K562 (cell line): ENCODE measurements at regions not wholly inside any gene's neighbourhood (a gene's known extent, or its start where the extent isn't known, plus 50 kb on each side); places are given as distances from the start of the nearest gene placed in this dataset.

Source experiments
- ATAC-seq: fragments of 200-7000 bp; cut with Tn5 transposase; 3 replicates; pipeline ENCODE4 v1.9.1; 2020; ENCODE audit warnings: moderate library complexity
- BruUV-seq: library from RNA; stranded (reverse); fragments of 400-500 nt; replicated peaks from 2 replicates; lab custom pipeline; 2021; lab: Mats Ljungman, UMichigan
- CTCF ChIA-PET: fragments of 300-600 bp; formaldehyde crosslinking; extraction: SDS; loops from one replicate; lab custom pipeline; 2021; ENCODE audit warnings: low intra/inter-chr PET ratio; lab: Yijun Ruan, JAX
- POLR2A ChIA-PET: fragments of 300-600, 350-650 bp; sonication (Branson Sonifier 250); formaldehyde crosslinking; extraction: SDS; loops from one replicate; lab custom pipeline; 2021; ENCODE audit warnings: antibody characterized with exemption, inconsistent platforms; lab: Yijun Ruan, JAX
- DNase-seq, 4 experiments: peaks; one replicate each; pipeline versions ENCODE4 v3.0.0 to v3.0.0-alpha.2; 2011 to 2018; ENCODE audit warnings: low spot score in 3 of 4, mixed read lengths in 3 of 4; ENCODE audit errors: extremely low read depth in 1 of 4
- FAIRE-seq: peaks from 2 replicates; lab custom pipeline; 2011; peaks lifted over from hg19 to GRCh38; lab: Jason Lieb, UNC
- H2AFZ ChIP-seq: 2 replicates; pipeline ENCODE4 v1.6.0; 2011; ENCODE audit warnings: low read depth, low read length, control low read depth, inconsistent platforms
- H3K27ac ChIP-seq: fragments of 200-600 bp; 3 replicates; pipeline ENCODE4 v1.8.0; 2011; ENCODE audit warnings: low read depth, mild to moderate bottlenecking, control low read depth, inconsistent platforms, low read length, moderate library complexity, mixed read lengths; ENCODE audit errors: extremely low read depth
- H3K27me3 ChIP-seq, 2 experiments: fragments of 300-600 bp in 1 of 2; 2 replicates in 1 of 2; 3 replicates in 1 of 2; pipeline versions ENCODE4 v1.6.0 to v1.8.0; 2011; ENCODE audit warnings: inconsistent platforms in 2 of 2, low read length in 2 of 2, mild to moderate bottlenecking in 1 of 2, mixed read lengths in 1 of 2, moderate library complexity in 1 of 2; ENCODE audit not compliant: control insufficient read depth in 2 of 2, insufficient read depth in 2 of 2
- H3K36me3 ChIP-seq: fragments of 300-600 bp; 3 replicates; pipeline ENCODE4 v1.8.0; 2011; ENCODE audit warnings: mild to moderate bottlenecking, low read length, inconsistent platforms; ENCODE audit not compliant: control insufficient read depth, insufficient read depth
- H3K4me1 ChIP-seq, 2 experiments: fragments of 200-600 bp in 1 of 2; replicated peaks in 1 of 2; 2 replicates in 1 of 2; 3 replicates in 1 of 2; pipeline versions ENCODE4 v1.5.1 to v1.8.0; 2011; ENCODE audit warnings: inconsistent platforms in 2 of 2, low read length in 2 of 2, mild to moderate bottlenecking in 1 of 2, mixed read lengths in 1 of 2, moderate library complexity in 1 of 2; ENCODE audit not compliant: control insufficient read depth in 2 of 2, insufficient read depth in 2 of 2
- H3K4me2 ChIP-seq: 2 replicates; pipeline ENCODE4 v1.6.1; 2011; ENCODE audit warnings: low read length, control low read depth, inconsistent platforms, mixed read lengths; ENCODE audit not compliant: insufficient read depth
- H3K4me3 ChIP-seq: fragments of 200-600 bp; sonication (generic), shearing (Covaris generic); 2 replicates; pipeline ENCODE4 v1.5.1; 2016; ENCODE audit warnings: control low read depth, inconsistent platforms
- H3K79me2 ChIP-seq: fragments of 200-600 bp; 3 replicates; pipeline ENCODE4 v1.8.0; 2011; ENCODE audit warnings: low read length, inconsistent platforms; ENCODE audit not compliant: control insufficient read depth, insufficient read depth
- H3K9ac ChIP-seq, 2 experiments: 2 replicates each; pipeline versions ENCODE4 v1.6.0 to v1.6.1; 2011; ENCODE audit warnings: low read depth in 2 of 2, low read length in 2 of 2, control low read depth in 1 of 2, inconsistent platforms in 1 of 2, mild to moderate bottlenecking in 1 of 2, mixed read lengths in 1 of 2; ENCODE audit not compliant: insufficient read depth in 1 of 2
- H3K9me1 ChIP-seq: one replicate; pipeline ENCODE4 v1.6.0; 2011; ENCODE audit warnings: inconsistent platforms, mild to moderate bottlenecking, low read length, moderate library complexity; ENCODE audit not compliant: control insufficient read depth, insufficient read depth
- H3K9me3 ChIP-seq: replicated peaks from 2 replicates; pipeline ENCODE4 v1.5.1; 2011; ENCODE audit warnings: low read depth, low read length, inconsistent platforms; ENCODE audit not compliant: control insufficient read depth, insufficient read depth
- H4K20me1 ChIP-seq: replicated peaks from 2 replicates; pipeline ENCODE4 v1.6.1; 2011; ENCODE audit warnings: low read length, inconsistent platforms, mixed read lengths; ENCODE audit not compliant: control insufficient read depth, insufficient read depth
- ATF3 ChIP-seq, 2 experiments: fragments of 450-650 bp in 1 of 2; sonication (generic) in 1 of 2; formaldehyde crosslinking in 1 of 2; IDR thresholded peaks in 1 of 2; conservative IDR thresholded peaks in 1 of 2; 2 replicates each; pipeline versions ENCODE4 v1.6.1 to v1.8.1; 2016 to 2023; ENCODE audit warnings: mild to moderate bottlenecking in 2 of 2, moderate library complexity in 2 of 2, inconsistent platforms in 1 of 2, missing genetic modification reagents in 1 of 2
- BACH1 ChIP-seq: fragments of 200-800 bp; sonication (Bioruptor generic); IDR thresholded peaks from 2 replicates; pipeline ENCODE4 v1.6.1; 2016; ENCODE audit warnings: missing genetic modification characterization, missing compliant biosample characterization
- HDAC6 ChIP-seq: IDR thresholded peaks from 2 replicates; pipeline ENCODE4 v1.6.1; 2012; ENCODE audit warnings: low read depth, mild to moderate bottlenecking, control low read depth, inconsistent platforms, low read length, moderate library complexity
- HES1 ChIP-seq: fragments of 450-650 bp; IDR thresholded peaks from 2 replicates; pipeline ENCODE4 v1.6.1; 2016; ENCODE audit warnings: low read depth, mild to moderate bottlenecking, moderate library complexity
- SRSF1 ChIP-seq: fragments of 200-400 bp; formaldehyde crosslinking; IDR thresholded peaks from 2 replicates; pipeline ENCODE4 v1.6.1; 2017; ENCODE audit warnings: mild to moderate bottlenecking, low read depth, low read length, moderate library complexity
- TCFL5 ChIP-seq: fragments of 250-450 bp; sonication (Bioruptor Pico); conservative IDR thresholded peaks from 2 replicates; pipeline ENCODE4 v1.6.1; 2021; ENCODE audit warnings: mild to moderate bottlenecking, moderate library complexity, matching md5 sums
- ZMIZ1 ChIP-seq, 2 experiments: fragments of 150-350 bp in 1 of 2; IDR thresholded peaks; 2 replicates each; pipeline ENCODE4 v1.6.1; 2012 to 2016; ENCODE audit warnings: low read depth in 2 of 2, low read length in 2 of 2, mild to moderate bottlenecking in 1 of 2, moderate library complexity in 1 of 2
- ZNF318 ChIP-seq, 2 experiments: fragments of 450-650 bp; IDR thresholded peaks; 2 replicates each; pipeline ENCODE4 v1.6.1; 2016; ENCODE audit warnings: mild to moderate bottlenecking in 2 of 2, borderline replicate concordance in 1 of 2, low read depth in 1 of 2, moderate library complexity in 1 of 2
- WGBS: fragments of 100-300 bp; shearing (Covaris generic); methylation state at CpG from one replicate; pipeline ENCODE4 v1.1.6; 2016; ENCODE audit warnings: low coverage, mixed read lengths; ENCODE audit not compliant: insufficient coverage; ENCODE audit errors: missing lambda C conversion rate; 5-methylcytosine and 5-hydroxymethylcytosine counted together
- in situ Hi-C: fragments of 300-500 bp; cut with MboI; formaldehyde crosslinking; loops from 4 replicates; pipeline ENCODE4 v1.15.0; 2018; ENCODE audit warnings: inconsistent platforms, mixed read lengths
- intact Hi-C: fragments of 100-400 bp; cut with micrococcal nuclease; formaldehyde crosslinking; loops from 2 replicates; pipeline ENCODE4 v1.14.2; 2022

- BruUV-seq, result no TSS peak
- no peak for ATAC-seq
- FAIRE-seq, result no peak
- ChIA-PET POLR2A (no interaction called here), CTCF (no interaction called here)
- Histone ChIP-seq H3K9me3 (no peaks in the 10 kb centered on the region), H3K4me1 (no peaks in the 10 kb centered on the region), H3K27me3 (no peaks in the 10 kb centered on the region), H3K36me3 (no peaks in the 10 kb centered on the region), H3K4me2 (no peak overlapping the region), H3K79me2 (no peaks in the 10 kb centered on the region), H3K9ac (no peak overlapping the region), H4K20me1 (no peaks in the 10 kb centered on the region), H3K27ac (no peak overlapping the region), H2AFZ (no peak overlapping the region), H3K9me1 (no peaks in the 10 kb centered on the region), H3K4me3 (no peak overlapping the region)
- 2% methylated on average over 5 of the region's 5 CpGs for WGBS
- no peak for DNase-seq
- in situ Hi-C loops (no loop called here), intact Hi-C loops (no loop called here)
- no peak for TF ChIP-seq ZMIZ1 (IDR thresholded peaks at IDR 0.05; ENCODE audit: low read depth in 2 of 2, low read length in 2 of 2)
- no peak for TF ChIP-seq BACH1 (tag)
- TF ChIP-seq ZNF318 (IDR thresholded peaks at IDR 0.05; ENCODE audit: borderline replicate concordance in 1 of 2, low read depth in 1 of 2), result no peak
- no peak for TF ChIP-seq ATF3 (IDR thresholded peaks at IDR 0.05)
- no peak for TF ChIP-seq ATF3 (CRISPR knock-in tag; conservative IDR thresholded peaks at IDR 0.05)
- no peak for TF ChIP-seq HDAC6
- TF ChIP-seq TCFL5 (CRISPR knock-in tag), result no peak
- no peak for TF ChIP-seq SRSF1
- no peak for TF ChIP-seq HES1
These were observed 361.8 kb upstream of the UBE2E3 start for GRCh38 chr2:180618570-180618969.
